Sigmoid colon (tissue), 4 donors: ENCODE measurements at regions not wholly inside any gene's neighbourhood (a gene's known extent, or its start where the extent isn't known, plus 50 kb on each side); places are given as distances from the start of the nearest gene placed in this dataset.

Source experiments
- POLR2A ChIP-seq, 2 donors: fragments of 450-650 bp; IDR thresholded peaks; one replicate each; pipeline ENCODE4 v1.6.1; 2016; ENCODE audit warnings: antibody characterized with exemption in 2 of 2, mild to moderate bottlenecking in 2 of 2, moderate library complexity in 2 of 2
- POLR2AphosphoS5 ChIP-seq, 4 donors: sonication (generic); formaldehyde crosslinking; IDR thresholded peaks; one replicate each; pipeline ENCODE4 v1.6.1; 2017; ENCODE audit warnings: antibody characterized with exemption in 4 of 4
- TF ChIP-seq, protein P1 (sequence below), 4 experiments: fragments of 450-650 bp in 3 of 4; fragments of 200-600 bp in 1 of 4; IDR thresholded peaks; one replicate each; pipeline ENCODE4 v1.5.1; 2016 to 2019; ENCODE audit warnings: antibody characterized with exemption in 4 of 4, mild to moderate bottlenecking in 3 of 4, moderate library complexity in 2 of 4

DNA sequence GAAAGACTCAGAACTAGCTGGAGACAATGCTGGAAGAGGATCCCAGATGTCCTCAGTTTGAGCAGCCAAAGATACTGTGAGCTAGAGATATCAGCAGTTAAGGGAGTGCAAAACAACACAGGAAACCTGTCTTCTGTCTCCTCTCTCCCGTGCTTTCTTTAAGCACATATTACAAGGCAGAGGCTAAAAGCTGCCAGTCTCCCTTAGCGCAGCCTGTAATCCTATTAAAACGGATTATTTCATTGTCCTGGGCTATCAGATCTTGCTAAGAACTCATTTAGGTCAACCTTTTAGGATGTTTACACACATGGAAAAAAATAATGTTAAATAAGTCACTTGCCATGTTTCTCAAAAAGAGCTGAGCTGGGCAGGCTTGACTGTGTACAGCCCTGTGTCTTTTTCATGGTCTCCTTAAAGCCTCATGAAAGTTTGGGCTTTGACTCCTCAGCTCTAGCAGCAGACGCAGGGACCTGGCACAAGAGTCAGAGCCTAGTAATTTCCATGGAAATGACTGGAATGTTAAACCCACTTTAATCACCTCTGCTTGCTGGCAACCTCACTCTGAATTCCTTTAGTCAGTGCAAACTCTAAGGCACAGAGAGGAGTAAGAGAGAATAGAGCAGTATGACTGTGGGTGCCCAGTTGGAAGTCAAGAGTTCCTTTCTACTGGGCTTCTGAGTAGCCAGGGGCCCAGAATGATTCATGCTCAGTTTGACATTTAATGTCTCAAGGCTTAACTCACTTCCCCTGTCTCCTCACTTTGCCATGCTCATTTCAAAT, 491.9 kb downstream of the NTRK3 start:
- TF ChIP-seq, protein P1, sequence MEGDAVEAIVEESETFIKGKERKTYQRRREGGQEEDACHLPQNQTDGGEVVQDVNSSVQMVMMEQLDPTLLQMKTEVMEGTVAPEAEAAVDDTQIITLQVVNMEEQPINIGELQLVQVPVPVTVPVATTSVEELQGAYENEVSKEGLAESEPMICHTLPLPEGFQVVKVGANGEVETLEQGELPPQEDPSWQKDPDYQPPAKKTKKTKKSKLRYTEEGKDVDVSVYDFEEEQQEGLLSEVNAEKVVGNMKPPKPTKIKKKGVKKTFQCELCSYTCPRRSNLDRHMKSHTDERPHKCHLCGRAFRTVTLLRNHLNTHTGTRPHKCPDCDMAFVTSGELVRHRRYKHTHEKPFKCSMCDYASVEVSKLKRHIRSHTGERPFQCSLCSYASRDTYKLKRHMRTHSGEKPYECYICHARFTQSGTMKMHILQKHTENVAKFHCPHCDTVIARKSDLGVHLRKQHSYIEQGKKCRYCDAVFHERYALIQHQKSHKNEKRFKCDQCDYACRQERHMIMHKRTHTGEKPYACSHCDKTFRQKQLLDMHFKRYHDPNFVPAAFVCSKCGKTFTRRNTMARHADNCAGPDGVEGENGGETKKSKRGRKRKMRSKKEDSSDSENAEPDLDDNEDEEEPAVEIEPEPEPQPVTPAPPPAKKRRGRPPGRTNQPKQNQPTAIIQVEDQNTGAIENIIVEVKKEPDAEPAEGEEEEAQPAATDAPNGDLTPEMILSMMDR (IDR thresholded peaks at IDR 0.05), result no peak
- TF ChIP-seq POLR2A (IDR thresholded peaks at IDR 0.05) (no peak), POLR2AphosphoS5 (IDR thresholded peaks at IDR 0.05) (no peak)
